ENCODE measurements at regions not wholly inside any gene's neighbourhood (a gene's known extent, or its start where the extent isn't known, plus 50 kb on each side); places are given as distances from the start of the nearest gene placed in this dataset.

DNA sequence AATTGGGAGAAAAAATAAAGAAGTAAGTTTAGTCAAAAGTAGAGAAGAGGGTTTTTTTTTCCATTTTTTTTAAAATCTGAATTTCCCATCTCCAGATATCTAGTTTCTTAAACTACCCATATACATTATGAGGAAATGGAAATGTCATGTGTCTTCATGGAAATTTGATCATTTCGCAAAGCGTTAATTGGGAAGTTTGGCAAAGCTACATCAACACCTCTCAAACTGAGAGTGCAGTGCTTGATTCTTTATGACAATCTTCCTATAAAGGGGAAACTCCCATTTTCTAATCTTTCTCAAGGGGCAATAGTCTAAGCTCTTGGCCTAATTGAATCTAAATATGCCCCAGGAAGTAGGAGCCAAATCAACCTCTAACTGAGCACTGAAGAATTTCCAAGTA lies 110.4 kb upstream of the INHBA start:
- no peak for ATAC-seq
- no peak for TF ChIP-seq EP300 (IDR thresholded peaks at IDR 0.05; ENCODE audit: borderline replicate concordance in 1 of 2, control insufficient read depth in 1 of 2, low read depth in 2 of 2, low read length in 2 of 2)
- TF ChIP-seq FOS (IDR thresholded peaks at IDR 0.05; ENCODE audit: borderline replicate concordance, extremely low read depth, insufficient read length) = no peak
- TF ChIP-seq HDGF (IDR thresholded peaks at IDR 0.05) = no peak
- TF ChIP-seq TAF1 (IDR thresholded peaks at IDR 0.05; ENCODE audit: borderline replicate concordance, low read depth, low read length) = no peak
- no peak for TF ChIP-seq ZBTB4 (CRISPR knock-in tag; IDR thresholded peaks at IDR 0.05)
- TF ChIP-seq KDM1A (IDR thresholded peaks at IDR 0.05; ENCODE audit: borderline replicate concordance) = no peak
- no peak for TF ChIP-seq FOXK2 (IDR thresholded peaks at IDR 0.05)
- TF ChIP-seq ZNF24 (IDR thresholded peaks at IDR 0.05) = no peak
- TF ChIP-seq MYC (IDR thresholded peaks at IDR 0.05; ENCODE audit: insufficient read depth, insufficient read length, insufficient replicate concordance, low read length, severe bottlenecking) = no peak
- TF ChIP-seq, protein P1, sequence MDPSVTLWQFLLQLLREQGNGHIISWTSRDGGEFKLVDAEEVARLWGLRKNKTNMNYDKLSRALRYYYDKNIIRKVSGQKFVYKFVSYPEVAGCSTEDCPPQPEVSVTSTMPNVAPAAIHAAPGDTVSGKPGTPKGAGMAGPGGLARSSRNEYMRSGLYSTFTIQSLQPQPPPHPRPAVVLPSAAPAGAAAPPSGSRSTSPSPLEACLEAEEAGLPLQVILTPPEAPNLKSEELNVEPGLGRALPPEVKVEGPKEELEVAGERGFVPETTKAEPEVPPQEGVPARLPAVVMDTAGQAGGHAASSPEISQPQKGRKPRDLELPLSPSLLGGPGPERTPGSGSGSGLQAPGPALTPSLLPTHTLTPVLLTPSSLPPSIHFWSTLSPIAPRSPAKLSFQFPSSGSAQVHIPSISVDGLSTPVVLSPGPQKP (IDR thresholded peaks at IDR 0.05; ENCODE audit: low read depth, low read length) = no peak
- no peak for TF ChIP-seq HCFC1 (IDR thresholded peaks at IDR 0.05; ENCODE audit: low read length)
- no peak for TF ChIP-seq MTA3 (IDR thresholded peaks at IDR 0.05; ENCODE audit: borderline replicate concordance, low read length)
- TF ChIP-seq IKZF2 (IDR thresholded peaks at IDR 0.05) = no peak
- no peak for TF ChIP-seq CBFB (IDR thresholded peaks at IDR 0.05; ENCODE audit: low read depth)
- intact Hi-C loops (cut with micrococcal nuclease; ENCODE audit: unreplicated experiment) = loop anchor here (5.0 kb wide), 1 partner anchor 69 kb away; no protein-coding TSS in a partner anchor
- DNase-seq (ENCODE audit: low read depth, low spot score) = no peak
- H3K4me3 ChIP-seq = no peak overlapping the region
- peaks cover 34% of the 10 kb centered on the region for H3K4me1 ChIP-seq (ENCODE audit: control insufficient read depth, insufficient read depth, low read length)
- BruUV-seq (replicated peaks) = no TSS peak
- no peaks in the 10 kb centered on the region for H3K27me3 ChIP-seq (replicated peaks in 1 of 2; ENCODE audit: control insufficient read depth in 2 of 2, insufficient read depth in 2 of 2, low read length in 1 of 2)
- no peak overlapping the region for H3K4me2 ChIP-seq (ENCODE audit: control insufficient read depth, insufficient read depth)
- H3K27ac ChIP-seq (ENCODE audit: control insufficient read depth, insufficient read depth) = no peak overlapping the region
- no peak overlapping the region for H3K9ac ChIP-seq (ENCODE audit: control insufficient read depth, insufficient read depth, low read length)
- WGBS (ENCODE audit: insufficient coverage, insufficient replicate concordance, low lambda C conversion rate, missing lambda C conversion rate) = 78% methylated on average over 2 of the region's 2 CpGs
- ChIA-PET CTCF (interaction anchor here (1.0 to 1.5 kb wide), 3 partner anchors 27 to 130 kb away, joined by 3 to 5 read pairs (median 3); no protein-coding TSS in a partner anchor), POLR2A (no interaction called here), RAD21 (ENCODE audit: unreplicated experiment) (no interaction called here), SMC1A (ENCODE audit: uncharacterized antibody, unreplicated experiment) (interaction anchor here (1.3 to 1.5 kb wide), 2 partner anchors 56 to 68 kb away, joined by 3 to 4 read pairs; no protein-coding TSS in a partner anchor)
- no peaks in the 10 kb centered on the region for H4K20me1 ChIP-seq (ENCODE audit: control insufficient read depth, insufficient read depth)
- FAIRE-seq = no peak
- H3K9me3 ChIP-seq (replicated peaks; ENCODE audit: control insufficient read depth, insufficient read depth, low read length) = peaks cover 9% of the 10 kb centered on the region; the same call in 2 of the 3 replicates
- H3K79me2 ChIP-seq (ENCODE audit: control insufficient read depth, insufficient read depth, low read length) = no peaks in the 10 kb centered on the region
- H2AFZ ChIP-seq (ENCODE audit: control insufficient read depth, low read depth, low read length) = no peak overlapping the region
- no peaks in the 10 kb centered on the region for H3K36me3 ChIP-seq (ENCODE audit: control insufficient read depth in 2 of 2, insufficient read depth in 2 of 2, low read length in 1 of 2)
- in situ Hi-C loops (cut with MboI) = no loop called here
